HG03159 (cell line): ENCODE measurements at regions not wholly inside any gene's neighbourhood (a gene's known extent, or its start where the extent isn't known, plus 50 kb on each side); places are given as distances from the start of the nearest gene placed in this dataset.
"Not testable (repeated sequence)": the region's sequence is repeated elsewhere in the genome, so short reads cannot be mapped to it uniquely, and the experiment has no call there.

Source experiments
- ATAC-seq: cut with Tn5 transposase; IDR thresholded peaks from one replicate; pipeline ENCODE4 v1.9.1; 2021; ENCODE audit warnings: mild to moderate bottlenecking, moderate library complexity; ENCODE audit not compliant: unreplicated experiment

GRCh38 chr6:130700397-130700796 lies 126.8 kb upstream of the SMLR1 start:
- ATAC-seq = no peak

GRCh38 chr6:130708338-130708737 lies 118.9 kb upstream of the SMLR1 start:
- ATAC-seq = no peak

GRCh38 chr6:130711641-130712040 lies 115.6 kb upstream of the SMLR1 start:
- not testable (repeated sequence) for ATAC-seq

- ATAC-seq = no peak
Observed at GRCh38 chr6:130713144-130713543, 114.1 kb upstream of the SMLR1 start.

- no peak for ATAC-seq
Observed at GRCh38 chr6:130715058-130715457, 112.1 kb upstream of the SMLR1 start.

- no peak for ATAC-seq
Observed at GRCh38 chr6:130716466-130716865, 110.7 kb upstream of the SMLR1 start.

- no peak for ATAC-seq
Observed at GRCh38 chr6:130717657-130718056, 109.5 kb upstream of the SMLR1 start.

GRCh38 chr6:130720076-130720715 lies 107.0 kb upstream of the SMLR1 start:
- ATAC-seq = no peak

- no peak for ATAC-seq
Observed at GRCh38 chr6:130724089-130724488, 103.1 kb upstream of the SMLR1 start.

GRCh38 chr6:130725551-130725950 lies 101.7 kb upstream of the SMLR1 start:
- ATAC-seq = no peak

GRCh38 chr6:130728064-130728463 lies 99.1 kb upstream of the SMLR1 start:
- ATAC-seq = not testable (repeated sequence)

GRCh38 chr6:130730600-130730999 lies 96.6 kb upstream of the SMLR1 start:
- no peak for ATAC-seq

- no peak for ATAC-seq
Observed at GRCh38 chr6:130734161-130734560, 93.0 kb upstream of the SMLR1 start.

- no peak for ATAC-seq
Observed at GRCh38 chr6:130740308-130740707, 86.9 kb upstream of the SMLR1 start.

GRCh38 chr6:130742131-130742681 lies 85.0 kb upstream of the SMLR1 start:
- ATAC-seq = no peak

- ATAC-seq = no peak
Observed at GRCh38 chr6:130743175-130743574, 84.0 kb upstream of the SMLR1 start.

- no peak for ATAC-seq
Observed at GRCh38 chr6:130744576-130745366, 82.4 kb upstream of the SMLR1 start.

GRCh38 chr6:130748041-130748440 lies 79.2 kb upstream of the SMLR1 start:
- ATAC-seq = no peak

- ATAC-seq = no peak
Observed at GRCh38 chr6:130749402-130749801, 77.8 kb upstream of the SMLR1 start.

- ATAC-seq = no peak
Observed at GRCh38 chr6:130752267-130752666, 74.9 kb upstream of the SMLR1 start.

- no peak for ATAC-seq
Observed at GRCh38 chr6:130754786-130755367, 72.3 kb upstream of the SMLR1 start.
